ENCODE measurements at regions not wholly inside any gene's neighbourhood (a gene's known extent, or its start where the extent isn't known, plus 50 kb on each side); places are given as distances from the start of the nearest gene placed in this dataset.
"Not testable (repeated sequence)": the region's sequence is repeated elsewhere in the genome, so short reads cannot be mapped to it uniquely, and the experiment has no call there.

- no peak for DNase-seq (ENCODE audit: low spot score)
These were observed 437.0 kb upstream of the CNTN6 start for GRCh38 chr3:655824-656223.

DNA sequence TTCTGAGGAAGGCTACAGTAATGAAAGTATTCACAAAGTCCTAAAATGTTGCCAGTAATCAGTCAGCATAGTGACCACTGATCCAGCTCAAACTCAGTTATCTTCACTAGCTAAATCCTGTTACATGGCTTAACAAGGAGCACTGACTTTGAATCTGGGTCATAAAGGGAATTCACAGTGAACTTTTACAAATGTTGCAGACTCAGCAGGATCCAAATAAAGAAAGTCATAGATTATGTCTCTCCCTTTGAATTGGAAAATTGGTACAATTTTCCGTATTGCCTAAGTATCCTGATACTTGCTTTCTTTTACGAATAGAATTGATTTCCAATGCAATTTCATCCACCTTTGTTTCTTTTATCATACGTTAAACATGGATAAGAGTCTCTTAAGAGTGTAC is 431.5 kb upstream of the CNTN6 start:
- no peak for DNase-seq (ENCODE audit: low spot score)

GRCh38 chr3:674116-674515 is 418.7 kb upstream of the CNTN6 start:
- DNase-seq (ENCODE audit: low spot score) = no peak

DNA sequence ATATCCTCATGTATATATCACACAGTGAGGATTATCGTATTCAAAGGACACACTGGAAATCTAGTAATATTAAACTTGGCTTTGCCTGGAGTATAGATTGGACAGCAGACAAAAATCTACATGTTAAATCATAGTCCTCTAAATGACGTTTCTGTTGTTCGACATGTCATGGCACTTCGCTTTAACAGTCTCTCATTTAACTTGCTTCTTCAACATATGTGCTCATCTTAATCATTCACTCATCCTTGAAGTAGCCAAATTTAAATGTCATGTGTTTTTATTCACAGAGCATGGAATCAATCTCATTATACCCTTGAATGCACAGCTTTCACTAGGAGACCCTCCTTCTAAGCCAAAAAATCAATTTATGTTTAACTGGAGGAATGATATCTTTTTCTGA is 417.0 kb upstream of the CNTN6 start:
- DNase-seq (ENCODE audit: low spot score) = no peak

- no peak for DNase-seq (ENCODE audit: low spot score)
These were observed 409.1 kb upstream of the CNTN6 start for GRCh38 chr3:683770-684169.

DNA sequence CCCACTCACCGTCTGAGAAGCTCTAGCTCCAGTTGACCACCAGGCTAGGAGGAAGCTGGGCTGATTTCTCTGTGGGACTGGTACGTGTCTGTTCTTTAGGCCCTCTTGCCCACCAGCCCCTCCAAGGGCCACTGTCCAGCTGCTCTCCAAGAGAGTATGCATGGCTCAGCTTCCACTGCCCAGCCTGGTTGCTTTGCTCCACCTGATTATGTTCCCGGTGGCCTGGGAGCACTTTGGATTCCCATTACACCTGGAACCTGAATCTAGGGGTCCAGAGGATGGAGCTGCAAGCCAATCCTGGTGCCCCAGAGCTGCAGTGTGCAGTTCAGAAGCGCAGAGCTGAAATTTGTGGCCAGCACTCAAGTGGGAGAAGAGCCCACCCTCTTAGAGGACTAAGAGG is 402.1 kb upstream of the CNTN6 start:
- DNase-seq (ENCODE audit: low spot score) = no peak

DNA sequence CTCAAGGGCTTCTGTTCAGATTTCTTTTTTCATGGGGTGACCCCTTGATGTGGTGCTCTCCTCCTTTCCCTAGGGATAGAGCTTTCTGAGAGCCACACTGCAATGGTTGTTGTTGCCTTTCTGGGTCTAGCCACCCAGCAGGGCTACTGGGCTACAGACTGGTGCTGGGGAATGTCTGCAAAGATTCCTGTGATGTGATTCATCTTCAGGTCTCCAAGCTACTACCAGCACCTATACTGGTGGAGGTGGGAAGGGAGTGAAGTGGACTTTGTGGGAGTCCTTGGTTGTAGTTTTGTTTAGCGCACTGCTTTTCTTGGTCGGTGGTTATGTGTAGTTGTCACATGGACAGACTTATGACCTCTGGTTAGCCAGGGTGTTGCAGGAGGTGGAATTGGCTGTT is 392.3 kb upstream of the CNTN6 start:
- no peak for DNase-seq (ENCODE audit: low spot score)

DNA sequence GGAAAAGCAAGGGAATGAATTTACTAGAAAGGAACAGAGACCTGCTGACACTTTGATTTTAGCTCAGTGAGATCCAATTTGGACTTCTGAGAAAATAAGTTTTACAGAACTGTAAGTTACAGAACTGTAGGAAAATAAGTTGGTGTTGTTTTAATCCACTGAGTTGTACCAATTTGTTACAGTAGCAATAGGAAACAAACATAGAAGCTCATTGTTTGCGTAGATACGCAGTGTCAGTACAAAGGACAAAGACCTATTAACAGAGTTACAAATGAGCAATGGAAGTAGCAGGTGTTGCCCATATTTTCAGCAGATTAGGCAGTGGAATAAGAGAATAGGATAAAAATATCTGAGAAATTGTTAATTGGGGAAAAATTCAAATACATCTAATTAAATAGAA is 385.8 kb upstream of the CNTN6 start:
- no peak for DNase-seq (ENCODE audit: low spot score)

- no peak for DNase-seq (ENCODE audit: low spot score)
These were observed 379.7 kb upstream of the CNTN6 start for GRCh38 chr3:713006-713621.

GRCh38 chr3:713947-714620 is 378.7 kb upstream of the CNTN6 start:
- no peak for DNase-seq (ENCODE audit: low spot score)

DNA sequence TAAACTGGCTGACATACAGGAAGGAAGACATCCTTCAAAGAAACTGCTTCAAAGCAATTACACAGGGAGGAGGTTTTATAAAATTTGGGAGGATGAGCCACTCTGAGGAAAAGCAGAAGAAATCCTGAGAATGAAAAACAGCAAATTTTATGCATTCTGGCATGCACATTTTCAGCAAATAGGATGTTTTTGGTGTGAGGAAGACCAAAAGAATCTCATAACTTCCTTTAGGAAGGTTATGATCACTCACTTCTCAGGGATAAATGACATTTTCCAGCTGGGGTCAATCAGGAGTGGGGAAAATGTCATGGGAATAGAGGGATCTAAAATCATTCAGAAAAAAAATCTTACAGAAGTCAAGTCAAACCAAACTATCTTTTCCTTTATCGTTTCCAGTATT is 371.7 kb upstream of the CNTN6 start:
- no peak for DNase-seq (ENCODE audit: low spot score)

DNA sequence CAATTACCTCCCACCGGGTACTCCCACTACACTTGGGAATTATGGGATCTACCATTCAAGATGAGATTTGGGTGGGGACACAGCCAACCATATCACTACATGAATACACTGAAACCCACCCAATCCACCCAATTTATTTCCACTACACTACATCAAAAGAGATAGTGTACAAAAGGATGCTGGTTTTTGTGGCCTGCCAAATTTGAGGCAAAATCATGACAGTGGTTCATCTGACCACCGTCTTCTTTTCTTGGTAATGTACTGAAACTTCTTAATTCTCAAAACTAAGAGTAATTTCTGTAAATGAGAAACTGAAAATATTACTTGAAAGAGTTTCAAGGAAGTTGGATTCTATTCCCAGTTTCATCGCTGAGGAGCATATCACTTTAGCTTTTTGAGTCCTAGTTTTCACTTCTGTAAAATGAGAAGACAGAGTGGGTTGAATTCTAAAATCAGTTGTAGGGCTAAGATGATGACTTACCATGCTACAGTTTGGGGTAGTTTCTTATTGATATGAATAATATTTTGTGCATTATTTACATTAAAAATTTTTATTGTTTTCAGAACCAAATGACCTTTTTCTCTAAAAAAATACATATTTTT is 360.4 kb upstream of the CNTN6 start:
- DNase-seq (ENCODE audit: low spot score) = no peak

- no peak for DNase-seq (ENCODE audit: low spot score)
These were observed 359.5 kb upstream of the CNTN6 start for GRCh38 chr3:733313-733712.

DNA sequence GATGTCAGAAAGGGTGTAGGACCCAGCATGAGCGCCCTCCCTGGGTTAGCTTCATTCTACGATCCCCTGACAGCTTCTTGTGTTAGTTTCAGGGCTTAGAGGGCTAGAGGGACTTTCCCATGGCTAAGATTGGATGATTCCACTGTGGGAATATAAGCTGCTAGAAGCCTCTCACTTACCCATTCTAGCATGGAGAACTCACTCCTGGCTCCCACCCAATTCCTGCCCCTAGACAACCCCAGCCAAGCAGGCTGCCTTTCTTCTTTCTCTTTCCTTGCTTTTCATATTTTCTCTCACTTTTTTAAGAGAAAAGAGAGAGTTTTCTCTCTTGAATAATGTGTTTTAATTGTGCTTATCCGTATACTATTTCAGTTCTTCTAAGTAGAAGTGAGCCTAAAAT is 335.1 kb upstream of the CNTN6 start:
- no peak for DNase-seq (ENCODE audit: low spot score)

DNA sequence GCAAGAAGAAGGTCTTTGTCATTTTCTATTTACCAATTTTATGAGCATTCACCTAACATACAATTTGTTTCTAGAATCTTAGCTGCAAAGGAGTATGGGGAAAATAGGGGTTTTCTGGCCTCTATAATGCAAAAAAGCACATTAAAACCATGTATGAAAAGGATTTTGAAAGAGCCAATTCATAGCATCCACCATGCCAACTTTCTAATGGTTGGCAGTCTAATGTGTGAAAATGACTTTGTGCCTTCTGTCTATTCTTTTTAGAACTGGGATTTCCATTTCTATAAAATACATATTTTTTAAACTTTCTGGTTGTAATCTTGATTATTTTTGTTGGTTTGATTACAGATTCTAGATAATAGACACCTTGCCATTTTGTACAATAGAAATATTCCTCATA is 333.7 kb upstream of the CNTN6 start:
- no peak for DNase-seq (ENCODE audit: low spot score)

DNA sequence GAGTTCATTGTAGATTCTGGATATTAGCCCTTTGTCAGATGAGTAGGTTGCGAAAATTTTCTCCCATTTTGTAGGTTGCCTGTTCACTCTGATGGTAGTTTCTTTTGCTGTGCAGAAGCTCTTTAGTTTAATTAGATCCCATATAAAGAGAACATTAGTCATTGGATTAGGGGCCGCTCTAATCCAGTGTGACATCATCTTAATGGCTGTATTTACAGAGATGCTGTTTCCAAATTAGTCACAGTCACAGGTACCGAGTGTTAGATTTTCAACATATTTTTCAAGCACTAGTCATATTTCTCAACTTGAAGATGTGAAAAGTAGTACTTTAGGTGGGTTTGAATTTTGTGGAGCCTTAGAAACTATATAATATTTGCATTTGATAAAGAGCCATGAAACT is 319.4 kb upstream of the CNTN6 start:
- not testable (repeated sequence) for DNase-seq (ENCODE audit: low spot score)

DNA sequence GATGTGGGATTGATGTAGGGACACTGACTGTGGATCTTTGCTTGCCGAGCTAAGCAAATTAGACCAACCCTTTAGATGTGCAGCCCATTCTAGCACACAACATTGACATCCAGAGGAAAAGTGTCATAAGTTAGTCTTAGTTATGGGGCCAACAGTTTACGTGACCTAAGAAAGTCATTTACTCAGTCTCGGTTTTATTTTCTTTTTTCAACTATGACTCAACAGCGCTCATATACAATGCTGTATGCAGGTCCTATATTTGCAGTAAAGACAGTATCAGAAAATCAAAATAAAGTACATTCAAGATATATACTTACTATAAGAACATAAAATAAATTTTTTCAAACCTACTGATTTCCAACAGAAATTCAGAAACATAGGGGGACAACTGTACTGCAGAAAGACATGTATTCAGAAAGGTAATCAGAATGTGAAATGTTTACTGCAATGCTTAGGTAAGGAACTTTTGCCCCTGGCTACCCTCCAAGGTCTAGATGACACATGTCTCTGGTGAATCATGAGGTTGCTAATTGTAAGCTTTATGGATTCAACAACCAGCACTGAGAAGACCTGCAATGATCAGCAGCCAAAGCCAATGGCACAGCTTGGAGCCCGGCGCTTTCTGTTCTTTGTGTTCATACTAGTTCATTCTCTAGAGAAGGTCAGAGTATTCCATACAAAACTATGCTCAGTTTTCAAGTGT is 317.5 kb upstream of the CNTN6 start:
- DNase-seq (ENCODE audit: low spot score) = no peak

- DNase-seq (ENCODE audit: low spot score) = no peak
These were observed 312.3 kb upstream of the CNTN6 start for GRCh38 chr3:780505-780904.

- no peak for DNase-seq (ENCODE audit: low spot score)
These were observed 301.4 kb upstream of the CNTN6 start for GRCh38 chr3:791442-791841.

DNA sequence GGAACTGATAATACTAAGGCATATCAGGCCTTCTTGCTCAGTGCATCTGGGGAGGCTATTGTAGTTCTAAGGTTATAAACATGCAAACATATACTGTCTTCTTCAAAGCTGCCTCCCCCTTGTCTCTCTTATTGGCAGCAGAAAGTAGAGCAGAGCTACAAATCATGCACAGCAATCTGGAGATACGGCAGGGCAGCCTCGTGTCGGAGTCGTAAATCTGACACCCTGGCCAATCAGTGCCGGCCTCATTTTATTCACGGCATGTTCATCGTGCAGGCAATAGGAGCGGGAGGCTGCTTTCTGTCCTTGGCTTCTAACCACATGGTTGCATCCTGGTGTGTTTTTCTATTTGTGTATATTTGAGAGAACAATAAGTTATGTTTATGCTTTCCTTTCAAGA is 300.2 kb upstream of the CNTN6 start:
- no peak for DNase-seq (ENCODE audit: low spot score)

GRCh38 chr3:804211-804610 is 288.6 kb upstream of the CNTN6 start:
- no peak for DNase-seq (ENCODE audit: low spot score)

DNA sequence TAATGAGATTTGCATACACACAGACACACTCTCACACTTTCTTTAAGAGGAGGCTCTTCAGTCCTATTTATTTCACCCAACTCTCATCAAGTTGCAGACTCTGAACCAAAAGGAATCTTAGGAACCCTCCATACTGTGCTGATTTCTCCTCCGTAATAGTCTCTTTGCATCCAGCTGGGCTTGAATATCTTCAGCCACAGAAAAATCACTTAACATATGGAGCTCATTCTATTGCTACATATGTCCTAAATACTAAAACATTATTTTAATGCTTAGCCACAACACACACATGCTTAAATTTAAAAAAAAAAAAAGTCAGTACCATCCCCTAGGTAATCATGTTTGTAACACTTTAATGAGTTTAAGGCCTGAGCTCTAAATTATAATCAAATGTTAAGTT is 287.5 kb upstream of the CNTN6 start:
- DNase-seq (ENCODE audit: low spot score) = no peak

DNA sequence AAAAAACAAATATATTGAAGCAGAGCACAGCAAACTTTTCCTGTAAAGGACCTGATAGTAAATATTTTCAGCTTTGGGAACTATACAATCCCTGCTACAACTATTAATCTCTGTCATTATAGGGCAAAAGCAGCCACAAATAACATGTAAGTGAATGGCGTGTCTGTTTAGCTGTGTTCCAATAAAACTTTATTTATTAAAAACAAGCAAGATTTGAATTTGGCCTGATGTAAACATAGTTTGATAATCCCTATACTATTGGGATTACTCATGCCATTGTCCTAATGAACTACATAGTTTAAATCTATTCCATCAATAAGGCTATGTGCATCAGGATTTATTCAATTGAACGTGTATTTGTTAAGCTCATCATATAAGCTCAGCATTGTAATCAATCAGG is 286.8 kb upstream of the CNTN6 start:
- DNase-seq (ENCODE audit: low spot score) = no peak

All from AG08395 (cell line).